ENCODE measurements at regions not wholly inside any gene's neighbourhood (a gene's known extent, or its start where the extent isn't known, plus 50 kb on each side); places are given as distances from the start of the nearest gene placed in this dataset.

DNA sequence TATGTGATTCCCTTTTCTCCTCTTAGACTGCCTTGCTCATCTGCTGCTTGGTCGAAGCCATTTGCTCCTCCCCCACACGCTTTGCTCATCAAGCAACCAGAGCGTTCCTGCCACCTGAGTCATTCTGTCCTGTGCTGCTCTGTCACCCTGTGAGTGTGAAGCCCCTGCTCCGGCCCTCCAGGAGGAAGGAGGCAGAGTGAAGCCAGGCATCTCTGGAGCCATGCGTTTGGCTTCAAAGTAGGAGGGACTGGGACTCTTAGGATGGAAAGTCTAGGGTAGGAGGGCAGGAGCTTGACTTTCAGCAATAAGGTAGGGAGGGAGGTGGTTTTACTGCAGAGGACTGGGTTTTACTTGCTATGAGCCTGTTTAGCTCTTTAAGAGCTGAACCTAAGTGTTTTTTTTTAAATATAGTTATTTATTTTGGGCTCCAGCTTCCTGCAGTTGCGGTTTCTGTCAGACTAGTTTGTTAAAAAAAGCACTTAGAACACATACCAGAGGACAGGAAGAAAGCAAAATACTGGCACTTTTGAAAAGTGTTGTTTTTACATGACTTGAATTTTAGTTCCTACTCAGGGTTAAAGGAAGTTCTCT lies 63.6 kb downstream of the SPINK2 start:
- DNase-seq (ENCODE audit: low read depth) = no peak
- H3K4me3 ChIP-seq (ENCODE audit: low read depth, low read length) = no peak overlapping the region
- TF ChIP-seq, protein P1, sequence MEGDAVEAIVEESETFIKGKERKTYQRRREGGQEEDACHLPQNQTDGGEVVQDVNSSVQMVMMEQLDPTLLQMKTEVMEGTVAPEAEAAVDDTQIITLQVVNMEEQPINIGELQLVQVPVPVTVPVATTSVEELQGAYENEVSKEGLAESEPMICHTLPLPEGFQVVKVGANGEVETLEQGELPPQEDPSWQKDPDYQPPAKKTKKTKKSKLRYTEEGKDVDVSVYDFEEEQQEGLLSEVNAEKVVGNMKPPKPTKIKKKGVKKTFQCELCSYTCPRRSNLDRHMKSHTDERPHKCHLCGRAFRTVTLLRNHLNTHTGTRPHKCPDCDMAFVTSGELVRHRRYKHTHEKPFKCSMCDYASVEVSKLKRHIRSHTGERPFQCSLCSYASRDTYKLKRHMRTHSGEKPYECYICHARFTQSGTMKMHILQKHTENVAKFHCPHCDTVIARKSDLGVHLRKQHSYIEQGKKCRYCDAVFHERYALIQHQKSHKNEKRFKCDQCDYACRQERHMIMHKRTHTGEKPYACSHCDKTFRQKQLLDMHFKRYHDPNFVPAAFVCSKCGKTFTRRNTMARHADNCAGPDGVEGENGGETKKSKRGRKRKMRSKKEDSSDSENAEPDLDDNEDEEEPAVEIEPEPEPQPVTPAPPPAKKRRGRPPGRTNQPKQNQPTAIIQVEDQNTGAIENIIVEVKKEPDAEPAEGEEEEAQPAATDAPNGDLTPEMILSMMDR (IDR thresholded peaks at IDR 0.05; ENCODE audit: control insufficient read depth, extremely low read depth, insufficient read depth) = no peak

DNA sequence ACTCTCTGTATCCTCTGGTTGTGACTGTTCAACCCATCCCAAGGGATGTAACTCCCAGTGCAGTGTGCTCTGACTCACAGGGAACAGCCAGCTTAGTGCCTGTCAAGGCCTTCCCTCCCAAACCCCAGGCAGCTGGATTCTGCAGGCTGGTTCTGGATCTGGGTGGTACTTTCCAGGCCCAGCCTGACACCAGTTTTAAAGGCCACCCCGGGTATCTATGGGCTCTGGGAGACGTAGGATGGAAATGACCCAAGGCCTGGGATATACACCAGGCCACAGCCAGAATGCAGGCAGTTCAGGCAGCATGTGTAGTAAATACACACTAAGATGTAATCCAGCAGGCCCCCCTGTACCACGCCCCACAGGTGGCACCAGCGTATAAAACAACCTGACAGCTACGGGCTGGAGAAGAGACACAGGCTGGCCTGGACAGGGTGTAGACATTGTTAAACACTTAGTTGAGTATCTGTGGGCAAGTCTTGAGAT lies 64.2 kb downstream of the SPINK2 start:
- no peak for DNase-seq (ENCODE audit: low read depth)
- TF ChIP-seq, protein P1 (IDR thresholded peaks at IDR 0.05; ENCODE audit: control insufficient read depth, extremely low read depth, insufficient read depth) = no peak
- no peak overlapping the region for H3K4me3 ChIP-seq (ENCODE audit: low read depth, low read length)

DNA sequence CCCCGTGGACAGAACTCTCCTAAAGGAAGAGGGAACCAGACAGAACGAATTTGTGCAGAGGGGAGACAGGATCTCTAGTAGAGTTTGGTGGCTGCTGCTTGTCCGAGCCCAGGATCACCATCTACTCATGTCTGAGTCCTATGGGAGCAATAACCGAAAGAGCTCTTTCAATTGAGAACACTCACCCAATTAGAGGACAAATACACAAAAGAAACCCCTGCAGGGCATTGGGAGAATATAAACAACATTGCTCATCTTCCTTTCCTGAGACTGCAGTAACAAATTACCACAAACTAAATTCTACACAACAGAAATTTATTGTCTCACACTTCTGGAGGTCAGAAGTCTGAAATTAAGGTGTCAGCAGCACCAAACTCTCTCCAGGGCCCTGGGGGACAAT lies 65.6 kb downstream of the SPINK2 start:
- TF ChIP-seq, protein P1 (IDR thresholded peaks at IDR 0.05; ENCODE audit: control insufficient read depth, extremely low read depth, insufficient read depth) = no peak
- DNase-seq (ENCODE audit: low read depth) = no peak

GRCh38 chr4:56752985-56753384 lies 68.5 kb downstream of the SPINK2 start:
- no peak overlapping the region for H3K4me3 ChIP-seq (ENCODE audit: low read depth, low read length)
- TF ChIP-seq, protein P1 (IDR thresholded peaks at IDR 0.05; ENCODE audit: control insufficient read depth, extremely low read depth, insufficient read depth) = no peak
- peak; percentile 74 for DNase-seq (ENCODE audit: low read depth)

More for the DNA sequence above, 65.6 kb downstream of the SPINK2 start:
- H3K4me3 ChIP-seq (ENCODE audit: low read depth, low read length) = no peak overlapping the region

- no peak overlapping the region for H3K4me3 ChIP-seq (ENCODE audit: low read depth, low read length)
- TF ChIP-seq, protein P1 (IDR thresholded peaks at IDR 0.05; ENCODE audit: control insufficient read depth, extremely low read depth, insufficient read depth) = no peak
- DNase-seq (ENCODE audit: low read depth) = no peak
These were observed 69.1 kb upstream of the HOPX start for GRCh38 chr4:56750231-56750630.

DNA sequence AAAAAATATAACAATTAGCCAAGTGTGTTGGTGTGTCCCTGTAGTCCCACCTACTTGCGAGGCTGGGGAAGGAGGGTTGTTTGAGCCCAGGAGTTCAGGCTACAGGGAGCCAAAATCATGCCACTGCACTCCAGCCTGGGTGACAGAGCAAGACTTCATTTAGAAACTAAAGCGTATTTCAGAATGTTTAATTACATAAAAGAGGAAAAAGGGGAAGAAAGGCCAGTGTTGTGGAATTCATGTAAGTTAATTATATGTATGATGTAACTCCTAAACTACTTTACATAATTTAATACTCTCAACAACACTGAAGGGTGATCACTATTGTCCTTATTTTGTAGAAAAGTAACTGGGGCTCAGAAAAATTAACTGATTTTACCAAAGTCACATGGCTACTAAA lies 67.2 kb upstream of the HOPX start:
- DNase-seq (ENCODE audit: low read depth) = no peak
- H3K4me3 ChIP-seq (ENCODE audit: low read depth, low read length) = no peak overlapping the region
- TF ChIP-seq, protein P1 (IDR thresholded peaks at IDR 0.05; ENCODE audit: control insufficient read depth, extremely low read depth, insufficient read depth) = no peak

DNA sequence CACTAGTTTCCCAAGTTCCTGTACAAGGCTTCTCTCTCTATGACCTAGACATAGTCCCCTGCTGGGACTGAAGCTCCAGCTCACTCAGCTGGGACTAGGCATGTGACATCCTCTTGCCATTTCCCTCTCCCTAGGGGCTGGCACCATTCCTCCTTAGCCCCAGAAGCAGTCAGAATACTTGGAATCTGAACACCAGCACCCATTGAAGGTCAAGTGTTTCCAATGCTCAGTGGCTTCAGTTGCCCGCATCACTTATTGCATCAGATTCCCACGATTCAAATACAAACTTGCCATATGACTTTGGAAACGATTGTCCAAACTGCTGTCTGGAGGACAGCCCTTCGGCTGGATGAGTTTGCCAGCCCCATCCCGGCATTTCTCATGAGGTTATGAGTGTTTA lies 65.5 kb upstream of the HOPX start:
- H3K4me3 ChIP-seq (ENCODE audit: low read depth, low read length) = no peak overlapping the region
- DNase-seq (ENCODE audit: low read depth) = no peak
- TF ChIP-seq, protein P1 (IDR thresholded peaks at IDR 0.05; ENCODE audit: control insufficient read depth, extremely low read depth, insufficient read depth) = no peak
